ENCODE measurements at regions not wholly inside any gene's neighbourhood (a gene's known extent, or its start where the extent isn't known, plus 50 kb on each side); places are given as distances from the start of the nearest gene placed in this dataset.

DNA sequence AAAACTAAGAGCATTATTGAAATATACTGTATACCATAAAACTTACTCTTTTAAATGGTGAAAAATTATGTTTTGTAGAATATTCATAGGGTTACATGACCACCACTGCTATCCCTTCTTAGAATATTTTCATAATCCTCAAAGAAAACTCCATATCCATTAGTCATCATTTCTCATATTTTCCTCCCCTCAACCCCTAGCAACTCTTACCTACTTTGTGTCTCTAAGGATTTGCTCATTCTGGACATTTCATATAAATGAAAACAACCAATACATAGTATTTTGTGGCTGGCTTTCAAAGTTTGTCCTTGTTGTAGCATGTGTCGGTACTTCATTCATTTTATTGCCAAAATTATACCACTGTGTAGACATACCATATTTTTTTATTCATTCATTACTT, 863.8 kb downstream of the KCNA4 start:
- TF ChIP-seq, protein P1, sequence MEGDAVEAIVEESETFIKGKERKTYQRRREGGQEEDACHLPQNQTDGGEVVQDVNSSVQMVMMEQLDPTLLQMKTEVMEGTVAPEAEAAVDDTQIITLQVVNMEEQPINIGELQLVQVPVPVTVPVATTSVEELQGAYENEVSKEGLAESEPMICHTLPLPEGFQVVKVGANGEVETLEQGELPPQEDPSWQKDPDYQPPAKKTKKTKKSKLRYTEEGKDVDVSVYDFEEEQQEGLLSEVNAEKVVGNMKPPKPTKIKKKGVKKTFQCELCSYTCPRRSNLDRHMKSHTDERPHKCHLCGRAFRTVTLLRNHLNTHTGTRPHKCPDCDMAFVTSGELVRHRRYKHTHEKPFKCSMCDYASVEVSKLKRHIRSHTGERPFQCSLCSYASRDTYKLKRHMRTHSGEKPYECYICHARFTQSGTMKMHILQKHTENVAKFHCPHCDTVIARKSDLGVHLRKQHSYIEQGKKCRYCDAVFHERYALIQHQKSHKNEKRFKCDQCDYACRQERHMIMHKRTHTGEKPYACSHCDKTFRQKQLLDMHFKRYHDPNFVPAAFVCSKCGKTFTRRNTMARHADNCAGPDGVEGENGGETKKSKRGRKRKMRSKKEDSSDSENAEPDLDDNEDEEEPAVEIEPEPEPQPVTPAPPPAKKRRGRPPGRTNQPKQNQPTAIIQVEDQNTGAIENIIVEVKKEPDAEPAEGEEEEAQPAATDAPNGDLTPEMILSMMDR (IDR thresholded peaks at IDR 0.05 in 4 of 5, conservative IDR thresholded peaks at IDR 0.05 in 1 of 5) = no peak
- TF ChIP-seq POLR2A (IDR thresholded peaks at IDR 0.05) = no peak
